Mesenchymal stem cell (in vitro differentiated cells and primary cell): ENCODE measurements at regions not wholly inside any gene's neighbourhood (a gene's known extent, or its start where the extent isn't known, plus 50 kb on each side); places are given as distances from the start of the nearest gene placed in this dataset.

ENCODE experiments used
- DNase-seq: peaks from one replicate; pipeline ENCODE4 v3.0.0-alpha.2; 2013
- H2AFZ ChIP-seq: one replicate; pipeline ENCODE4 v1.6.1; 2013; ENCODE audit warnings: low read depth, mild to moderate bottlenecking, control low read depth, inconsistent platforms, low read length, moderate library complexity
- H2AK5ac ChIP-seq: 2 replicates; pipeline ENCODE4 v1.6.1; 2013; ENCODE audit warnings: low read length, moderate library complexity, mild to moderate bottlenecking, inconsistent platforms; ENCODE audit not compliant: severe bottlenecking
- H2BK120ac ChIP-seq: one replicate; pipeline ENCODE4 v1.6.1; 2013; ENCODE audit warnings: low read depth, mild to moderate bottlenecking, inconsistent platforms, low read length, moderate library complexity
- H2BK12ac ChIP-seq, 2 experiments: one replicate each; pipeline ENCODE4 v1.6.1; 2013; ENCODE audit warnings: inconsistent platforms in 2 of 2, low read length in 2 of 2, mild to moderate bottlenecking in 2 of 2, moderate library complexity in 2 of 2, control low read depth in 1 of 2
- H2BK15ac ChIP-seq: one replicate; pipeline ENCODE4 v1.6.1; 2013; ENCODE audit warnings: mild to moderate bottlenecking, low read depth, inconsistent platforms; ENCODE audit not compliant: poor library complexity, severe bottlenecking
- H2BK5ac ChIP-seq: 2 replicates; pipeline ENCODE4 v1.6.1; 2013; ENCODE audit warnings: low read depth, mild to moderate bottlenecking, low read length, control low read depth, inconsistent platforms; ENCODE audit not compliant: poor library complexity, severe bottlenecking
- H3K14ac ChIP-seq, 2 experiments: one replicate each; pipeline ENCODE4 v1.6.1; 2013; ENCODE audit warnings: inconsistent platforms in 2 of 2, low read length in 2 of 2, control low read depth in 1 of 2, mild to moderate bottlenecking in 1 of 2, moderate library complexity in 1 of 2
- H3K18ac ChIP-seq, 2 experiments: one replicate each; pipeline ENCODE4 v1.6.1; 2013; ENCODE audit warnings: inconsistent platforms in 2 of 2, low read length in 2 of 2, control low read depth in 1 of 2, low read depth in 1 of 2, mild to moderate bottlenecking in 1 of 2
- H3K23ac ChIP-seq, 2 experiments: one replicate each; pipeline ENCODE4 v1.6.1; 2013; ENCODE audit warnings: inconsistent platforms in 2 of 2, low read length in 2 of 2, mild to moderate bottlenecking in 2 of 2, moderate library complexity in 2 of 2, control low read depth in 1 of 2
- H3K27ac ChIP-seq: 2 replicates; pipeline ENCODE4 v1.5.1; 2013; ENCODE audit warnings: mild to moderate bottlenecking, moderate library complexity, low read length, control low read depth, inconsistent platforms; ENCODE audit not compliant: poor library complexity, severe bottlenecking
- H3K27me3 ChIP-seq, 2 experiments: 2 replicates each; pipeline versions ENCODE4 v1.6.1 to v1.7.0; 2013; ENCODE audit warnings: low read length in 2 of 2, mild to moderate bottlenecking in 2 of 2, moderate library complexity in 2 of 2, control low read depth in 1 of 2, inconsistent platforms in 1 of 2; ENCODE audit not compliant: control insufficient read depth in 1 of 2, insufficient read depth in 1 of 2
- H3K36me3 ChIP-seq, 2 experiments: 2 replicates each; pipeline versions ENCODE4 v1.6.1 to v1.7.0; 2013; ENCODE audit warnings: low read length in 2 of 2, control low read depth in 1 of 2, inconsistent platforms in 1 of 2, low read depth in 1 of 2, mild to moderate bottlenecking in 1 of 2; ENCODE audit not compliant: insufficient read depth in 2 of 2, control insufficient read depth in 1 of 2
- H3K4ac ChIP-seq, 2 experiments: one replicate each; pipeline ENCODE4 v1.6.1; 2013; ENCODE audit warnings: inconsistent platforms in 2 of 2, low read length in 2 of 2, mild to moderate bottlenecking in 2 of 2, moderate library complexity in 2 of 2, control low read depth in 1 of 2, low read depth in 1 of 2
- H3K4me1 ChIP-seq: 2 replicates; pipeline ENCODE4 v1.6.1; 2013; ENCODE audit warnings: low read depth, low read length, control low read depth; ENCODE audit not compliant: control insufficient read depth, insufficient read depth
- H3K4me2 ChIP-seq: 2 replicates; pipeline ENCODE4 v1.6.1; 2013; ENCODE audit warnings: low read length, mild to moderate bottlenecking, inconsistent platforms; ENCODE audit not compliant: poor library complexity, severe bottlenecking
- H3K4me3 ChIP-seq, 2 experiments: 2 replicates each; pipeline versions ENCODE4 v1.5.1 to v1.7.0; 2013; ENCODE audit warnings: low read length in 2 of 2, mild to moderate bottlenecking in 2 of 2, control low read depth in 1 of 2, low read depth in 1 of 2; ENCODE audit not compliant: insufficient read depth in 1 of 2
- H3K79me1 ChIP-seq: replicated peaks from 2 replicates; pipeline ENCODE4 v1.6.1; 2013; ENCODE audit warnings: mild to moderate bottlenecking, control low read depth, low read length, inconsistent platforms; ENCODE audit not compliant: poor library complexity, severe bottlenecking
- H3K9ac ChIP-seq: 2 replicates; pipeline ENCODE4 v1.7.0; 2013; ENCODE audit warnings: mild to moderate bottlenecking, low read length, moderate library complexity
- H3K9me3 ChIP-seq: 2 replicates; pipeline ENCODE4 v1.7.0; 2013; ENCODE audit warnings: mild to moderate bottlenecking, low read length; ENCODE audit not compliant: control insufficient read depth
- H4K8ac ChIP-seq: one replicate; pipeline ENCODE4 v1.6.1; 2013; ENCODE audit warnings: inconsistent platforms, mild to moderate bottlenecking, low read length, moderate library complexity
- H4K91ac ChIP-seq: one replicate; pipeline ENCODE4 v1.6.1; 2013; ENCODE audit warnings: mild to moderate bottlenecking, low read length, inconsistent platforms
- WGBS: methylation state at CpG from one replicate; pipeline ENCODE4 v1.1.7; 2013; ENCODE audit warnings: mixed read lengths; 5-methylcytosine and 5-hydroxymethylcytosine counted together

GRCh38 chr4:127521463-127521862, 111.3 kb upstream of the INTU start:
- no peak overlapping the region for H3K27ac ChIP-seq
- no peak overlapping the region for H2AFZ ChIP-seq
- H3K9me3 ChIP-seq, result no peaks in the 10 kb centered on the region
- no peaks in the 10 kb centered on the region for H3K79me1 ChIP-seq
- no peaks in the 10 kb centered on the region for H3K36me3 ChIP-seq
- no peak overlapping the region for H2BK120ac ChIP-seq
- 84% methylated on average over 2 of the region's 2 CpGs for WGBS
- H3K18ac ChIP-seq, result no peak overlapping the region
- H4K8ac ChIP-seq, result no peak overlapping the region
- no peak overlapping the region for H3K9ac ChIP-seq
- H3K14ac ChIP-seq, result no peak overlapping the region
- H3K23ac ChIP-seq, result no peak overlapping the region
- no peaks in the 10 kb centered on the region for H3K4me1 ChIP-seq
- no peak overlapping the region for H2BK5ac ChIP-seq
- no peaks in the 10 kb centered on the region for H3K27me3 ChIP-seq
- H4K91ac ChIP-seq, result no peak overlapping the region
- H2BK12ac ChIP-seq, result no peak overlapping the region
- no peak overlapping the region for H3K4me3 ChIP-seq
- H2BK15ac ChIP-seq, result no peak overlapping the region
- no peak overlapping the region for H3K4ac ChIP-seq
- no peak overlapping the region for H2AK5ac ChIP-seq
- DNase-seq, result no peak
- no peak overlapping the region for H3K4me2 ChIP-seq

DNA sequence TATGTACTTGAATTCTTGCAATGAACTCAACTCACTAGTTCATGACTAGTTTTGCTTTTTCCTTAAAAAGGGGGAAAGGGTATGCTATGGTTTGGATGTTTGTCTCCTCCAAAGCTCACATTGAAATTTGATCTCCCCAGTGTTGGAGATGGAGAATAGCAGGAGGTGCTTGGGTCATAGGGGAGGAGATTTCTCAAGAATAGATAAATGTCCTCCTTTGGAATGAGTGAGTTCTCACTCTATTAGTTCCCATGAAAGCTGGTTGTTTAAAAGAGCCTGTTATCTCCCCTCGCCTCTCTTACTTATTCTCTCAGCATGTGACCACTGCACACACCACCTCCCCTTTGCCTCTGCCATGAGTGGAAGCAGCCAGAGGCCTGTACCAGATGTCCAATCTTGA, 109.4 kb upstream of the INTU start:
- DNase-seq, result no peak
- Histone ChIP-seq H3K4me1 (no peaks in the 10 kb centered on the region), H3K79me1 (no peaks in the 10 kb centered on the region), H2BK12ac (no peak overlapping the region), H3K4me3 (no peak overlapping the region), H3K27me3 (no peaks in the 10 kb centered on the region), H3K27ac (no peak overlapping the region), H3K9ac (no peak overlapping the region), H3K18ac (no peak overlapping the region), H3K4ac (no peak overlapping the region), H3K4me2 (no peak overlapping the region), H4K8ac (no peak overlapping the region), H2BK120ac (no peak overlapping the region), H2AK5ac (no peak overlapping the region), H3K36me3 (no peaks in the 10 kb centered on the region), H2AFZ (no peak overlapping the region), H2BK15ac (no peak overlapping the region), H3K23ac (no peak overlapping the region), H2BK5ac (no peak overlapping the region), H4K91ac (no peak overlapping the region), H3K9me3 (no peaks in the 10 kb centered on the region), H3K14ac (no peak overlapping the region)
- 90% methylated on average over 1 of the region's 1 CpG for WGBS

GRCh38 chr4:127525608-127526007, 107.1 kb upstream of the INTU start:
- Histone ChIP-seq H2AK5ac (no peak overlapping the region), H4K8ac (no peak overlapping the region), H3K23ac (no peak overlapping the region), H3K36me3 (no peaks in the 10 kb centered on the region), H3K4me1 (no peaks in the 10 kb centered on the region), H3K14ac (no peak overlapping the region), H2BK5ac (no peak overlapping the region), H3K4ac (no peak overlapping the region), H3K27ac (no peak overlapping the region), H2BK120ac (no peak overlapping the region), H2AFZ (no peak overlapping the region), H2BK12ac (no peak overlapping the region), H3K27me3 (no peaks in the 10 kb centered on the region), H4K91ac (no peak overlapping the region), H3K4me2 (no peak overlapping the region), H3K79me1 (no peaks in the 10 kb centered on the region), H3K9ac (no peak overlapping the region), H2BK15ac (no peak overlapping the region), H3K18ac (no peak overlapping the region), H3K4me3 (no peak overlapping the region), H3K9me3 (peaks cover 3% of the 10 kb centered on the region)
- DNase-seq, result no peak

DNA sequence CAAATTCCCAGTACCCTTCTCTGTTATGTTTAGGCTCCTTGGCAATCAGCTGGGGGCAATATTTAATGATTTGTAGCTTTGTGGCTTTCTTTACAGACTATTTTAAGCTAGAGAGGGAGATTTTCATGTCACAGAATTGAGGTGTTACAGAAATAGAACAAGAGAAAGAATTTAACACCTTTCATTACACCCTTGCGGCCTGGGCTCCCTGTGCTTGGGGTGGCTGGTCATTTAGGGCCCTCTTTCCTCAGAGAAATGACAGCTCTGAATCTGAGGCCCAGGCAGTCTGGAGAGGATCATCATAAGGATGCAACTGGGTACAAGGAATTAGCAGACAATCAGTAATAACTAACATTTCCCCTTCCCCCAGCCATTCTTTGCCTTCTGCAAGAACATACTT, 104.5 kb upstream of the INTU start:
- H3K36me3 ChIP-seq, result no peaks in the 10 kb centered on the region
- no peak overlapping the region for H3K4ac ChIP-seq
- no peak overlapping the region for H2BK12ac ChIP-seq
- no peaks in the 10 kb centered on the region for H3K79me1 ChIP-seq
- no peak overlapping the region for H4K8ac ChIP-seq
- no CpG with 5 or more reads among the region's 1 CpG for WGBS
- no peaks in the 10 kb centered on the region for H3K4me1 ChIP-seq
- H2BK5ac ChIP-seq, result no peak overlapping the region
- no peak overlapping the region for H3K4me2 ChIP-seq
- no peak overlapping the region for H3K27ac ChIP-seq
- H3K14ac ChIP-seq, result no peak overlapping the region
- H2BK120ac ChIP-seq, result no peak overlapping the region
- H2BK15ac ChIP-seq, result no peak overlapping the region
- H2AFZ ChIP-seq, result no peak overlapping the region
- H3K9me3 ChIP-seq, result peaks cover 3% of the 10 kb centered on the region
- H3K18ac ChIP-seq, result no peak overlapping the region
- no peak overlapping the region for H2AK5ac ChIP-seq
- H3K23ac ChIP-seq, result no peak overlapping the region
- DNase-seq, result no peak
- H3K27me3 ChIP-seq, result no peaks in the 10 kb centered on the region
- no peak overlapping the region for H4K91ac ChIP-seq
- H3K4me3 ChIP-seq, result no peak overlapping the region
- H3K9ac ChIP-seq, result no peak overlapping the region
